SK-N-SH (cell line): ENCODE measurements at regions not wholly inside any gene's neighbourhood (a gene's known extent, or its start where the extent isn't known, plus 50 kb on each side); places are given as distances from the start of the nearest gene placed in this dataset.

ENCODE experiments used
- CTCF ChIA-PET: fragments of 300-600, 350-600 bp; formaldehyde crosslinking; extraction: SDS; loops from one replicate; lab custom pipeline; 2021; lab: Yijun Ruan, JAX
- POLR2A ChIA-PET: fragments of 350-600 bp; sonication (Branson Sonifier 250); formaldehyde crosslinking; extraction: SDS; loops from one replicate; lab custom pipeline; 2020; ENCODE audit warnings: antibody characterized with exemption, inconsistent platforms; lab: Yijun Ruan, JAX
- DNase-seq: peaks from one replicate; pipeline ENCODE4 v3.0.0; 2012
- H2AFZ ChIP-seq: fragments of 200-600 bp; sonication (generic); 2 replicates; pipeline ENCODE4 v1.8.1; 2016; ENCODE audit warnings: antibody characterized with exemption, mild to moderate bottlenecking, low read depth
- H3F3A ChIP-seq: fragments of 200-600 bp; sonication (generic); replicated peaks from 2 replicates; pipeline ENCODE3; 2016; ENCODE audit warnings: antibody characterized with exemption, mild to moderate bottlenecking; ENCODE audit not compliant: insufficient read depth
- H3K27ac ChIP-seq, 2 experiments: fragments of 200-500 bp in 1 of 2; fragments of 200-600 bp in 1 of 2; sonication (Bioruptor generic) in 1 of 2; sonication (generic), shearing (Covaris generic) in 1 of 2; 2 replicates each; pipeline versions ENCODE4 v1.5.1 to v1.6.1; 2014 to 2016; ENCODE audit warnings: low read depth in 2 of 2, inconsistent platforms in 1 of 2, low read length in 1 of 2, mild to moderate bottlenecking in 1 of 2, mixed read lengths in 1 of 2
- H3K27me3 ChIP-seq: fragments of 200-600 bp; sonication (generic), shearing (Covaris generic); 2 replicates; pipeline ENCODE4 v1.6.1; 2016; ENCODE audit warnings: mixed run types; ENCODE audit not compliant: insufficient read depth
- H3K36me3 ChIP-seq, 2 experiments: fragments of 200-500 bp in 1 of 2; fragments of 200-600 bp in 1 of 2; sonication (Bioruptor generic) in 1 of 2; sonication (generic) in 1 of 2; replicated peaks in 1 of 2; 2 replicates each; pipeline versions ENCODE3 to v1.5.1; 2014 to 2016; ENCODE audit warnings: low read length in 1 of 2, mild to moderate bottlenecking in 1 of 2; ENCODE audit not compliant: insufficient read depth in 2 of 2, control insufficient read depth in 1 of 2
- H3K4me1 ChIP-seq, 2 experiments: fragments of 200-500 bp in 1 of 2; fragments of 200-600 bp in 1 of 2; sonication (Bioruptor generic) in 1 of 2; sonication (generic), shearing (Covaris generic) in 1 of 2; 2 replicates each; pipeline versions ENCODE4 v1.5.1 to v1.6.1; 2014 to 2016; ENCODE audit warnings: low read depth in 1 of 2, low read length in 1 of 2, mixed run types in 1 of 2; ENCODE audit not compliant: insufficient read depth in 2 of 2, control insufficient read depth in 1 of 2
- H3K4me2 ChIP-seq: fragments of 200-600 bp; sonication (generic), shearing (Covaris generic); 2 replicates; pipeline ENCODE4 v1.6.1; 2017; ENCODE audit warnings: mixed run types
- H3K4me3 ChIP-seq, 2 experiments: fragments of 200-500 bp in 1 of 2; fragments of 200-600 bp in 1 of 2; sonication (Bioruptor generic) in 1 of 2; sonication (generic), shearing (Covaris generic) in 1 of 2; 2 replicates each; pipeline versions ENCODE4 v1.5.1 to v1.8.1; 2014 to 2016; ENCODE audit warnings: low read depth in 2 of 2, inconsistent platforms in 1 of 2, low read length in 1 of 2, mild to moderate bottlenecking in 1 of 2, mixed read lengths in 1 of 2, moderate library complexity in 1 of 2
- H3K79me2 ChIP-seq: fragments of 200-600 bp; sonication (generic); 2 replicates; pipeline ENCODE4 v1.8.1; 2017; ENCODE audit warnings: mild to moderate bottlenecking; ENCODE audit not compliant: insufficient read depth
- H3K9ac ChIP-seq: fragments of 200-600 bp; sonication (generic); 2 replicates; pipeline ENCODE4 v1.6.1; 2017; ENCODE audit warnings: mixed run types
- H3K9me2 ChIP-seq: fragments of 200-600 bp; sonication (generic); 2 replicates; pipeline ENCODE4 v1.6.1; 2017; ENCODE audit warnings: mixed run types
- H3K9me3 ChIP-seq: fragments of 200-600 bp; sonication (generic); 2 replicates; pipeline ENCODE4 v1.6.1; 2017; ENCODE audit warnings: mixed run types, mild to moderate bottlenecking, moderate library complexity
- H4K20me1 ChIP-seq: fragments of 200-600 bp; sonication (generic); 2 replicates; pipeline ENCODE4 v1.6.1; 2017; ENCODE audit warnings: mild to moderate bottlenecking, mixed run types; ENCODE audit not compliant: insufficient read depth
- ELF1 ChIP-seq: IDR thresholded peaks from 2 replicates; pipeline ENCODE4 v1.4.0; 2012
- EP300 ChIP-seq, 2 experiments: IDR thresholded peaks; 2 replicates each; pipeline versions ENCODE4 v1.4.0 to v1.6.1; 2012; ENCODE audit warnings: borderline replicate concordance in 1 of 2, low read depth in 1 of 2, low read length in 1 of 2
- EZH2phosphoT487 ChIP-seq: fragments of 200-600 bp; sonication (generic); IDR thresholded peaks from 2 replicates; pipeline ENCODE4 v1.6.1; 2017; ENCODE audit warnings: low read depth, mixed run types, mild to moderate bottlenecking, antibody characterized with exemption, moderate library complexity, borderline replicate concordance
- FOXJ3 ChIP-seq: sonication (generic); formaldehyde crosslinking; IDR thresholded peaks from 2 replicates; pipeline ENCODE4 v1.5.1; 2020; ENCODE audit warnings: mild to moderate bottlenecking, missing genetic modification reagents
- FOXM1 ChIP-seq: IDR thresholded peaks from 2 replicates; pipeline ENCODE4 v1.4.0; 2012; ENCODE audit warnings: low read depth, mild to moderate bottlenecking
- GABPA ChIP-seq: IDR thresholded peaks from 2 replicates; pipeline ENCODE4 v1.4.0; 2012; ENCODE audit warnings: low read depth, mild to moderate bottlenecking
- IRF3 ChIP-seq: fragments of 150-350 bp; IDR thresholded peaks from 2 replicates; pipeline ENCODE4 v1.6.1; 2016; ENCODE audit warnings: mild to moderate bottlenecking, low read depth, low read length
- MAX ChIP-seq: IDR thresholded peaks from 2 replicates; pipeline ENCODE4 v1.4.0; 2012; ENCODE audit warnings: low read depth
- MEF2A ChIP-seq: IDR thresholded peaks from 2 replicates; pipeline ENCODE4 v1.4.0; 2012; ENCODE audit warnings: low read depth, borderline replicate concordance
- NFIC ChIP-seq: IDR thresholded peaks from 2 replicates; pipeline ENCODE4 v1.4.0; 2012; ENCODE audit warnings: borderline replicate concordance
- POLR2AphosphoS5 ChIP-seq: IDR thresholded peaks from 2 replicates; pipeline ENCODE4 v1.6.1; 2012; ENCODE audit warnings: low read depth, low read length
- RAD21 ChIP-seq: IDR thresholded peaks from 2 replicates; pipeline ENCODE4 v1.6.1; 2012; ENCODE audit warnings: mild to moderate bottlenecking, low read length
- RCOR1 ChIP-seq: fragments of 150-350 bp; IDR thresholded peaks from 2 replicates; pipeline ENCODE4 v1.6.1; 2017; ENCODE audit warnings: antibody characterized with exemption, low read length
- REST ChIP-seq: IDR thresholded peaks from 2 replicates; pipeline ENCODE4 v1.6.1; 2012; ENCODE audit warnings: mild to moderate bottlenecking, low read depth, low read length, moderate library complexity
- RFX5 ChIP-seq: IDR thresholded peaks from 2 replicates; pipeline ENCODE4 v1.6.1; 2012; ENCODE audit warnings: mild to moderate bottlenecking, improper control_type of control experiment, low read length
- SIN3A ChIP-seq: IDR thresholded peaks from 2 replicates; pipeline ENCODE4 v1.6.1; 2012; ENCODE audit warnings: low read depth, mild to moderate bottlenecking, low read length, moderate library complexity, borderline replicate concordance
- TAF1 ChIP-seq: IDR thresholded peaks from 2 replicates; pipeline ENCODE4 v1.6.1; 2012; ENCODE audit warnings: low read depth, mild to moderate bottlenecking, low read length, moderate library complexity, borderline replicate concordance
- TCF12 ChIP-seq: IDR thresholded peaks from 2 replicates; pipeline ENCODE4 v1.4.0; 2012
- TEAD4 ChIP-seq: IDR thresholded peaks from 2 replicates; pipeline ENCODE4 v1.4.0; 2012; ENCODE audit warnings: mild to moderate bottlenecking, borderline replicate concordance; ENCODE audit not compliant: insufficient read depth
- USF2 ChIP-seq: fragments of 150-350 bp; IDR thresholded peaks from 2 replicates; pipeline ENCODE4 v1.6.1; 2017; ENCODE audit warnings: antibody characterized with exemption, low read length, low read depth, borderline replicate concordance
- ZBTB33 ChIP-seq: IDR thresholded peaks from 2 replicates; pipeline ENCODE4 v1.4.0; 2012; ENCODE audit warnings: low read depth, borderline replicate concordance
- whole genome bisulfite sequencing: methylation state at CpG from one replicate; pipeline ENCODE4 v1.1.6; 2017; ENCODE audit warnings: low lambda C conversion rate; 5-methylcytosine and 5-hydroxymethylcytosine counted together

- TF ChIP-seq REST (no peak), SIN3A (no peak), TEAD4 (no peak), RFX5 (no peak), EP300 (IDR thresholded peaks at IDR 0.05; ENCODE audit: borderline replicate concordance in 1 of 2, low read depth in 1 of 2, low read length in 1 of 2) (no peak), MAX (no peak)
These were observed 172.4 kb upstream of the KCNH7 start (continued) for GRCh38 chr2:163011000-163011399.

GRCh38 chr2:163008642-163009041 is 170.1 kb upstream of the KCNH7 start:
- Histone ChIP-seq H3K27ac (no peak overlapping the region), H3K4me1 (no peaks in the 10 kb centered on the region), H3F3A (no peaks in the 10 kb centered on the region), H3K27me3 (no peaks in the 10 kb centered on the region), H3K9me3 (no peaks in the 10 kb centered on the region), H3K9me2 (peaks cover 4% of the 10 kb centered on the region; the same call in 1 of the 2 replicates), H3K4me3 (no peak overlapping the region), H3K9ac (no peak overlapping the region), H2AFZ (no peak overlapping the region), H3K36me3 (no peaks in the 10 kb centered on the region), H3K4me2 (no peak overlapping the region), H3K79me2 (no peaks in the 10 kb centered on the region), H4K20me1 (no peaks in the 10 kb centered on the region)
- DNase-seq: no peak
- ChIA-PET POLR2A (no interaction called here), CTCF (no interaction called here)
- TF ChIP-seq EZH2phosphoT487 (no peak), FOXJ3 (no peak), GABPA (no peak), ELF1 (no peak), TAF1 (no peak), MEF2A (no peak), RCOR1 (no peak)
- WGBS: 35% methylated on average over 2 of the region's 2 CpGs

GRCh38 chr2:162994718-162995117 is 156.2 kb upstream of the KCNH7 start:
- Histone ChIP-seq H3K27ac (no peak overlapping the region), H2AFZ (no peak overlapping the region), H3K9me3 (no peaks in the 10 kb centered on the region), H3K4me3 (no peak overlapping the region), H3K4me1 (no peaks in the 10 kb centered on the region), H3K27me3 (no peaks in the 10 kb centered on the region), H3K9ac (no peak overlapping the region), H4K20me1 (no peaks in the 10 kb centered on the region), H3K36me3 (no peaks in the 10 kb centered on the region), H3K4me2 (no peak overlapping the region), H3K9me2 (no peaks in the 10 kb centered on the region), H3K79me2 (no peaks in the 10 kb centered on the region), H3F3A (no peaks in the 10 kb centered on the region)
- ChIA-PET POLR2A (no interaction called here), CTCF (no interaction called here)
- DNase-seq: no peak
- TF ChIP-seq USF2 (no peak), TCF12 (no peak), FOXM1 (no peak), RAD21 (no peak), ZBTB33 (no peak), EP300 (IDR thresholded peaks at IDR 0.05; ENCODE audit: borderline replicate concordance in 1 of 2, low read depth in 1 of 2, low read length in 1 of 2) (no peak), POLR2AphosphoS5 (no peak), SIN3A (no peak), IRF3 (no peak), NFIC (no peak), FOXJ3 (no peak)
